GM12878 (cell line): ENCODE measurements at regions not wholly inside any gene's neighbourhood (a gene's known extent, or its start where the extent isn't known, plus 50 kb on each side); places are given as distances from the start of the nearest gene placed in this dataset.

Source experiments
- ATAC-seq: fragments of 200-7000 bp; cut with Tn5 transposase; 3 replicates; pipeline ENCODE4 v1.9.1; 2020; ENCODE audit warnings: mild to moderate bottlenecking, moderate library complexity
- BruUV-seq: library from RNA; stranded (reverse); fragments of 400-500 nt; replicated peaks from 2 replicates; lab custom pipeline; 2021; lab: Mats Ljungman, UMichigan
- CTCF ChIA-PET: fragments of 300-600 bp; sonication (Branson Sonifier 250); formaldehyde crosslinking; extraction: SDS; loops from one replicate; lab custom pipeline; 2021; ENCODE audit warnings: inconsistent platforms; lab: Yijun Ruan, JAX
- POLR2A ChIA-PET: fragments of 350-600 bp; formaldehyde crosslinking; extraction: SDS; loops from one replicate; lab custom pipeline; 2021; ENCODE audit warnings: inconsistent platforms; lab: Charles Lee
- RAD21 ChIA-PET: fragments of 300-600 bp; sonication (Branson Sonifier 250); formaldehyde crosslinking; loops from one replicate; lab custom pipeline; 2023; ENCODE audit warnings: antibody characterized with exemption; ENCODE audit not compliant: unreplicated experiment; lab: Charles Lee
- SMC1A ChIA-PET: fragments of 300-600 bp; sonication (Branson Sonifier 250); formaldehyde crosslinking; loops from one replicate; lab custom pipeline; 2023; ENCODE audit not compliant: unreplicated experiment, uncharacterized antibody; lab: Charles Lee
- DNase-seq: peaks from one replicate; pipeline ENCODE4 v3.0.0-alpha.2; 2011; ENCODE audit warnings: low read depth, low spot score
- FAIRE-seq: peaks from 3 replicates; lab custom pipeline; 2011; peaks lifted over from hg19 to GRCh38; lab: Jason Lieb, UNC
- H2AFZ ChIP-seq: 2 replicates; pipeline ENCODE4 v1.6.0; 2011; ENCODE audit warnings: low read depth, low read length, control low read depth; ENCODE audit not compliant: control insufficient read depth
- H3K27ac ChIP-seq: 2 replicates; pipeline ENCODE4 v1.5.1; 2011; ENCODE audit warnings: control low read depth; ENCODE audit not compliant: control insufficient read depth, insufficient read depth
- H3K27me3 ChIP-seq, 2 experiments: replicated peaks in 1 of 2; 2 replicates each; pipeline versions ENCODE4 v1.6.0 to v1.6.1; 2011; ENCODE audit warnings: low read length in 1 of 2; ENCODE audit not compliant: control insufficient read depth in 2 of 2, insufficient read depth in 2 of 2
- H3K36me3 ChIP-seq, 2 experiments: 2 replicates each; pipeline ENCODE4 v1.5.1; 2011; ENCODE audit warnings: low read length in 1 of 2; ENCODE audit not compliant: control insufficient read depth in 2 of 2, insufficient read depth in 2 of 2
- H3K4me1 ChIP-seq: 2 replicates; pipeline ENCODE4 v1.6.1; 2011; ENCODE audit warnings: mild to moderate bottlenecking, low read length, moderate library complexity, mixed read lengths; ENCODE audit not compliant: control insufficient read depth, insufficient read depth
- H3K4me2 ChIP-seq: 2 replicates; pipeline ENCODE4 v1.6.0; 2011; ENCODE audit warnings: control low read depth; ENCODE audit not compliant: control insufficient read depth, insufficient read depth
- H3K4me3 ChIP-seq: fragments of 200-600 bp; sonication (generic); 2 replicates; pipeline ENCODE4 v1.5.1; 2016
- H3K79me2 ChIP-seq: 2 replicates; pipeline ENCODE4 v1.6.0; 2011; ENCODE audit warnings: low read length; ENCODE audit not compliant: control insufficient read depth, insufficient read depth
- H3K9ac ChIP-seq: 2 replicates; pipeline ENCODE4 v1.8.0; 2011; ENCODE audit warnings: low read length, control low read depth, mixed read lengths; ENCODE audit not compliant: control insufficient read depth, insufficient read depth
- H3K9me3 ChIP-seq: replicated peaks from 3 replicates; pipeline ENCODE4 v1.5.1; 2011; ENCODE audit warnings: mild to moderate bottlenecking, low read length; ENCODE audit not compliant: control insufficient read depth, insufficient read depth
- H4K20me1 ChIP-seq: 2 replicates; pipeline ENCODE4 v1.6.0; 2011; ENCODE audit not compliant: control insufficient read depth, insufficient read depth
- CHD4 ChIP-seq: fragments of 200-600 bp; sonication (generic); IDR thresholded peaks from 2 replicates; pipeline ENCODE4 v1.6.1; 2016; ENCODE audit warnings: mild to moderate bottlenecking
- EZH2 ChIP-seq: IDR thresholded peaks from 2 replicates; pipeline ENCODE4 v1.6.1; 2012; ENCODE audit warnings: low read depth, mild to moderate bottlenecking, control low read depth, inconsistent platforms, low read length, borderline replicate concordance; ENCODE audit not compliant: control insufficient read depth
- GABPA ChIP-seq: IDR thresholded peaks from 2 replicates; pipeline ENCODE4 v1.6.1; 2014; ENCODE audit warnings: antibody characterized with exemption, low read depth, mild to moderate bottlenecking, inconsistent platforms
- HDAC6 ChIP-seq: fragments of 200-600 bp; sonication (generic); IDR thresholded peaks from one replicate; pipeline ENCODE4 v1.8.0; 2017; ENCODE audit warnings: antibody characterized with exemption; ENCODE audit not compliant: unreplicated experiment
- NFYA ChIP-seq: IDR thresholded peaks from 2 replicates; pipeline ENCODE4 v1.6.1; 2011; ENCODE audit warnings: low read depth, mild to moderate bottlenecking, low read length, improper control_type of control experiment, borderline replicate concordance
- NRF1 ChIP-seq: conservative IDR thresholded peaks from 2 replicates; pipeline ENCODE4 v1.6.1; 2011; ENCODE audit warnings: mild to moderate bottlenecking, low read depth, low read length, improper control_type of control experiment
- SMARCA5 ChIP-seq: fragments of 450-650 bp; IDR thresholded peaks from 2 replicates; pipeline ENCODE4 v1.6.1; 2017; ENCODE audit warnings: mild to moderate bottlenecking
- WGBS: methylation state at CpG from one replicate; pipeline ENCODE4 v1.1.6; 2016; ENCODE audit warnings: low lambda C conversion rate; ENCODE audit not compliant: insufficient replicate concordance, insufficient coverage; ENCODE audit errors: missing lambda C conversion rate; 5-methylcytosine and 5-hydroxymethylcytosine counted together
- in situ Hi-C: fragments of 300-500 bp; cut with MboI; formaldehyde crosslinking; loops from 9 replicates; pipeline ENCODE4 v1.14.3; 2018; ENCODE audit warnings: mixed read lengths
- intact Hi-C: fragments of 100-400 bp; cut with micrococcal nuclease; formaldehyde crosslinking; loops from one replicate; pipeline ENCODE4 v1.14.2; 2022; ENCODE audit not compliant: unreplicated experiment
- TF ChIP-seq, protein P1 (sequence below): IDR thresholded peaks from 2 replicates; pipeline ENCODE4 v1.6.1; 2012; ENCODE audit warnings: mild to moderate bottlenecking, low read depth, low read length
- TF ChIP-seq, protein P2 (sequence below): IDR thresholded peaks from 2 replicates; pipeline ENCODE4 v1.6.1; 2011; ENCODE audit warnings: borderline replicate concordance, low read depth, mild to moderate bottlenecking, moderate library complexity, low read length; ENCODE audit not compliant: insufficient read depth, poor library complexity, severe bottlenecking
- TF ChIP-seq, protein P3 (sequence below): fragments of 450-650 bp; IDR thresholded peaks from 2 replicates; pipeline ENCODE4 v1.6.1; 2014; ENCODE audit warnings: mild to moderate bottlenecking
- TF ChIP-seq, protein P4 (sequence below): fragments of 450-650 bp; IDR thresholded peaks from 2 replicates; pipeline ENCODE4 v1.6.1; 2017; ENCODE audit warnings: mild to moderate bottlenecking, low read depth, inconsistent platforms; ENCODE audit not compliant: poor library complexity, severe bottlenecking
- TF ChIP-seq, protein P5 (sequence below): fragments of 450-650 bp; formaldehyde crosslinking; IDR thresholded peaks from 2 replicates; pipeline ENCODE4 v1.4.0; 2020; ENCODE audit warnings: mild to moderate bottlenecking, moderate library complexity

DNA sequence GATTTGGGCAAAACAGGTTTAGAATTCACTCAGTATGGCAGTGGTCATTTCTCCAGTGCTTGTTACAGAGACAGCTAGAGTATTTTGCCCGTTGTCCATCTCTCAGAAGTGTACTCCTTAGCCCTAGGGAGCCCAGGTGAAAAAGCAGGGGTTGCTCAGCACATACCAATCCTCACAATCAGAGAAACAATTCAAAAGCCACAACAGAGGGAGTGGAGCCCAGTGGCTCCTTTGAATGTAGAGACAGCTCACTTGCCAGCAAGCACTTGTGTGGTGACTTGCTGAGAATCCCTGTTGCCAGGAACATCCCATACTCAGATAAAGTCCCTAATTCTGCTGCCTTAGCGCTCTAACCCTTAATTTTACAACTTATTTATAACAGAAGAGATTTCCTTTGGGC is 1488.3 kb downstream of the RPA4 start:
- FAIRE-seq = no peak
- in situ Hi-C loops = no loop called here
- TF ChIP-seq SMARCA5 (no peak), NRF1 (no peak), EZH2 (no peak), CHD4 (no peak), GABPA (no peak), HDAC6 (no peak), NFYA (no peak)
- TF ChIP-seq, protein P1, sequence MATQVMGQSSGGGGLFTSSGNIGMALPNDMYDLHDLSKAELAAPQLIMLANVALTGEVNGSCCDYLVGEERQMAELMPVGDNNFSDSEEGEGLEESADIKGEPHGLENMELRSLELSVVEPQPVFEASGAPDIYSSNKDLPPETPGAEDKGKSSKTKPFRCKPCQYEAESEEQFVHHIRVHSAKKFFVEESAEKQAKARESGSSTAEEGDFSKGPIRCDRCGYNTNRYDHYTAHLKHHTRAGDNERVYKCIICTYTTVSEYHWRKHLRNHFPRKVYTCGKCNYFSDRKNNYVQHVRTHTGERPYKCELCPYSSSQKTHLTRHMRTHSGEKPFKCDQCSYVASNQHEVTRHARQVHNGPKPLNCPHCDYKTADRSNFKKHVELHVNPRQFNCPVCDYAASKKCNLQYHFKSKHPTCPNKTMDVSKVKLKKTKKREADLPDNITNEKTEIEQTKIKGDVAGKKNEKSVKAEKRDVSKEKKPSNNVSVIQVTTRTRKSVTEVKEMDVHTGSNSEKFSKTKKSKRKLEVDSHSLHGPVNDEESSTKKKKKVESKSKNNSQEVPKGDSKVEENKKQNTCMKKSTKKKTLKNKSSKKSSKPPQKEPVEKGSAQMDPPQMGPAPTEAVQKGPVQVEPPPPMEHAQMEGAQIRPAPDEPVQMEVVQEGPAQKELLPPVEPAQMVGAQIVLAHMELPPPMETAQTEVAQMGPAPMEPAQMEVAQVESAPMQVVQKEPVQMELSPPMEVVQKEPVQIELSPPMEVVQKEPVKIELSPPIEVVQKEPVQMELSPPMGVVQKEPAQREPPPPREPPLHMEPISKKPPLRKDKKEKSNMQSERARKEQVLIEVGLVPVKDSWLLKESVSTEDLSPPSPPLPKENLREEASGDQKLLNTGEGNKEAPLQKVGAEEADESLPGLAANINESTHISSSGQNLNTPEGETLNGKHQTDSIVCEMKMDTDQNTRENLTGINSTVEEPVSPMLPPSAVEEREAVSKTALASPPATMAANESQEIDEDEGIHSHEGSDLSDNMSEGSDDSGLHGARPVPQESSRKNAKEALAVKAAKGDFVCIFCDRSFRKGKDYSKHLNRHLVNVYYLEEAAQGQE = no peak
- TF ChIP-seq, protein P2, sequence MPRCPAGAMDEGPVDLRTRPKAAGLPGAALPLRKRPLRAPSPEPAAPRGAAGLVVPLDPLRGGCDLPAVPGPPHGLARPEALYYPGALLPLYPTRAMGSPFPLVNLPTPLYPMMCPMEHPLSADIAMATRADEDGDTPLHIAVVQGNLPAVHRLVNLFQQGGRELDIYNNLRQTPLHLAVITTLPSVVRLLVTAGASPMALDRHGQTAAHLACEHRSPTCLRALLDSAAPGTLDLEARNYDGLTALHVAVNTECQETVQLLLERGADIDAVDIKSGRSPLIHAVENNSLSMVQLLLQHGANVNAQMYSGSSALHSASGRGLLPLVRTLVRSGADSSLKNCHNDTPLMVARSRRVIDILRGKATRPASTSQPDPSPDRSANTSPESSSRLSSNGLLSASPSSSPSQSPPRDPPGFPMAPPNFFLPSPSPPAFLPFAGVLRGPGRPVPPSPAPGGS = no peak
- TF ChIP-seq, protein P3, sequence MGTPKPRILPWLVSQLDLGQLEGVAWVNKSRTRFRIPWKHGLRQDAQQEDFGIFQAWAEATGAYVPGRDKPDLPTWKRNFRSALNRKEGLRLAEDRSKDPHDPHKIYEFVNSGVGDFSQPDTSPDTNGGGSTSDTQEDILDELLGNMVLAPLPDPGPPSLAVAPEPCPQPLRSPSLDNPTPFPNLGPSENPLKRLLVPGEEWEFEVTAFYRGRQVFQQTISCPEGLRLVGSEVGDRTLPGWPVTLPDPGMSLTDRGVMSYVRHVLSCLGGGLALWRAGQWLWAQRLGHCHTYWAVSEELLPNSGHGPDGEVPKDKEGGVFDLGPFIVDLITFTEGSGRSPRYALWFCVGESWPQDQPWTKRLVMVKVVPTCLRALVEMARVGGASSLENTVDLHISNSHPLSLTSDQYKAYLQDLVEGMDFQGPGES = no peak
- TF ChIP-seq, protein P4, sequence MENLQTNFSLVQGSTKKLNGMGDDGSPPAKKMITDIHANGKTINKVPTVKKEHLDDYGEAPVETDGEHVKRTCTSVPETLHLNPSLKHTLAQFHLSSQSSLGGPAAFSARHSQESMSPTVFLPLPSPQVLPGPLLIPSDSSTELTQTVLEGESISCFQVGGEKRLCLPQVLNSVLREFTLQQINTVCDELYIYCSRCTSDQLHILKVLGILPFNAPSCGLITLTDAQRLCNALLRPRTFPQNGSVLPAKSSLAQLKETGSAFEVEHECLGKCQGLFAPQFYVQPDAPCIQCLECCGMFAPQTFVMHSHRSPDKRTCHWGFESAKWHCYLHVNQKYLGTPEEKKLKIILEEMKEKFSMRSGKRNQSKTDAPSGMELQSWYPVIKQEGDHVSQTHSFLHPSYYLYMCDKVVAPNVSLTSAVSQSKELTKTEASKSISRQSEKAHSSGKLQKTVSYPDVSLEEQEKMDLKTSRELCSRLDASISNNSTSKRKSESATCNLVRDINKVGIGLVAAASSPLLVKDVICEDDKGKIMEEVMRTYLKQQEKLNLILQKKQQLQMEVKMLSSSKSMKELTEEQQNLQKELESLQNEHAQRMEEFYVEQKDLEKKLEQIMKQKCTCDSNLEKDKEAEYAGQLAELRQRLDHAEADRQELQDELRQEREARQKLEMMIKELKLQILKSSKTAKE = no peak
- TF ChIP-seq, protein P5, sequence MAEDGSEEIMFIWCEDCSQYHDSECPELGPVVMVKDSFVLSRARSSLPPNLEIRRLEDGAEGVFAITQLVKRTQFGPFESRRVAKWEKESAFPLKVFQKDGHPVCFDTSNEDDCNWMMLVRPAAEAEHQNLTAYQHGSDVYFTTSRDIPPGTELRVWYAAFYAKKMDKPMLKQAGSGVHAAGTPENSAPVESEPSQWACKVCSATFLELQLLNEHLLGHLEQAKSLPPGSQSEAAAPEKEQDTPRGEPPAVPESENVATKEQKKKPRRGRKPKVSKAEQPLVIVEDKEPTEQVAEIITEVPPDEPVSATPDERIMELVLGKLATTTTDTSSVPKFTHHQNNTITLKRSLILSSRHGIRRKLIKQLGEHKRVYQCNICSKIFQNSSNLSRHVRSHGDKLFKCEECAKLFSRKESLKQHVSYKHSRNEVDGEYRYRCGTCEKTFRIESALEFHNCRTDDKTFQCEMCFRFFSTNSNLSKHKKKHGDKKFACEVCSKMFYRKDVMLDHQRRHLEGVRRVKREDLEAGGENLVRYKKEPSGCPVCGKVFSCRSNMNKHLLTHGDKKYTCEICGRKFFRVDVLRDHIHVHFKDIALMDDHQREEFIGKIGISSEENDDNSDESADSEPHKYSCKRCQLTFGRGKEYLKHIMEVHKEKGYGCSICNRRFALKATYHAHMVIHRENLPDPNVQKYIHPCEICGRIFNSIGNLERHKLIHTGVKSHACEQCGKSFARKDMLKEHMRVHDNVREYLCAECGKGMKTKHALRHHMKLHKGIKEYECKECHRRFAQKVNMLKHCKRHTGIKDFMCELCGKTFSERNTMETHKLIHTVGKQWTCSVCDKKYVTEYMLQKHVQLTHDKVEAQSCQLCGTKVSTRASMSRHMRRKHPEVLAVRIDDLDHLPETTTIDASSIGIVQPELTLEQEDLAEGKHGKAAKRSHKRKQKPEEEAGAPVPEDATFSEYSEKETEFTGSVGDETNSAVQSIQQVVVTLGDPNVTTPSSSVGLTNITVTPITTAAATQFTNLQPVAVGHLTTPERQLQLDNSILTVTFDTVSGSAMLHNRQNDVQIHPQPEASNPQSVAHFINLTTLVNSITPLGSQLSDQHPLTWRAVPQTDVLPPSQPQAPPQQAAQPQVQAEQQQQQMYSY (CRISPR knock-in tag) = no peak

More for the DNA sequence above, 1488.3 kb downstream of the RPA4 start:
- no peaks in the 10 kb centered on the region for H3K36me3 ChIP-seq
- ATAC-seq (no peak), DNase-seq (no peak)
- intact Hi-C loops = no loop called here
- ChIA-PET SMC1A (no interaction called here), POLR2A (no interaction called here), CTCF (no interaction called here), RAD21 (no interaction called here)
- no peak overlapping the region for H2AFZ ChIP-seq
- H3K27me3 ChIP-seq = no peaks in the 10 kb centered on the region
- no peaks in the 10 kb centered on the region for H4K20me1 ChIP-seq
- H3K4me1 ChIP-seq = no peaks in the 10 kb centered on the region
- no peak overlapping the region for H3K4me3 ChIP-seq
- H3K4me2 ChIP-seq = no peak overlapping the region
- no peak overlapping the region for H3K9ac ChIP-seq
- H3K9me3 ChIP-seq = no peaks in the 10 kb centered on the region
- H3K79me2 ChIP-seq = no peaks in the 10 kb centered on the region
- 3% methylated on average over 2 of the region's 2 CpGs for WGBS
- BruUV-seq = no TSS peak
- no peak overlapping the region for H3K27ac ChIP-seq
